ENCODE measurements at regions not wholly inside any gene's neighbourhood (a gene's known extent, or its start where the extent isn't known, plus 50 kb on each side); places are given as distances from the start of the nearest gene placed in this dataset.

DNA sequence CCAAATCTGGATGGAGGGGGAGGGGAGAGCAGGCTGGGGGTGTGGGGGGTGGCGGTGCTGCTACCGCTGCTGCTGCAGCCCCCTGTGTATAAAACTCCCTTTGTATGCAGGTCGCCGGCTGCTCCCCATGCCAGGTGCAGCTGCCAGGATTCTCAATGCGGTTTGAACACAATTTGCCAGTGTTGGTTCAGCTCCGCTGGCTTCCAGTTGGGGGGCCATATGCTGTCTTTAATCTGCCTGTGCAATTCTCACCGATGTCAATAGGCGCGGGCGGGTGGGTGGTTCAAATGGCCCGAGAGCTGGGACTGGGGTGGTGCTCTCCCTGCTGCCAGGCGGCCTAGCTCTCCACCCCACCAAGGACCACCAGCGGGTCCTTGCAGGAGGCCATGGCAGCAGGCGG lies 257.6 kb downstream of the BCOR start:
- TF ChIP-seq POLR2A (IDR thresholded peaks at IDR 0.05) (no peak), CTCF (IDR thresholded peaks at IDR 0.05) (no peak)
